ENCODE measurements at regions not wholly inside any gene's neighbourhood (a gene's known extent, or its start where the extent isn't known, plus 50 kb on each side); places are given as distances from the start of the nearest gene placed in this dataset.

DNA sequence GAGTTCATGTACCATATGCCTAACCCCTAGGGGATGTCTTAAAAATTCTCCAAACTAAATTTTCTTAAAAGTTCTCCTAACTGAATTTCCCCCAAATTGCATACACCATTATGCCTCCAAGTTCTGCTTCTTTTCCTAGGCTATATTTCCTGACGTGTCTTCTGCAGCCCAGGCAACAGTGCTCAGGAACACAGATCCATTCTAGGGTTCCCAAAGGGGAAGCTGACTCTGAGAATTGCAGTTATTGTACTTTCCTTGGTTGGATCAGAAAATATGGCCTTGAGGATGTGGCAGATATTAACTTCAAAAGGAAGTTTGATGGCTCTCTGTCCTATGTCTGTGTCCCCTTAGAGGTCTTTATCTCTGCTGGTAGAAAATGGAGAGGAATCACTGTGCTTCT lies 124.3 kb downstream of the TMEM17 start:
- Mint-ChIP-seq H3K4me1 (peaks cover 2 to 14% (median 8%) of the 10 kb centered on the region in 4 donors), H3K27me3 (no peaks in the 10 kb centered on the region), H3K9me3 (peaks cover 0 to 14% (median 9%) of the 10 kb centered on the region in 9 donors), H3K36me3 (peaks cover 0 to 11% (median 7%) of the 10 kb centered on the region in 3 donors), H3K27ac (peak overlapping the region in 2 of 10 donors; percentile 10 to 34), H3K4me3 (no peak overlapping the region)
- no peak for DNase-seq
- POLR2A ChIA-PET = no interaction called here
- ATAC-seq = no peak

DNA sequence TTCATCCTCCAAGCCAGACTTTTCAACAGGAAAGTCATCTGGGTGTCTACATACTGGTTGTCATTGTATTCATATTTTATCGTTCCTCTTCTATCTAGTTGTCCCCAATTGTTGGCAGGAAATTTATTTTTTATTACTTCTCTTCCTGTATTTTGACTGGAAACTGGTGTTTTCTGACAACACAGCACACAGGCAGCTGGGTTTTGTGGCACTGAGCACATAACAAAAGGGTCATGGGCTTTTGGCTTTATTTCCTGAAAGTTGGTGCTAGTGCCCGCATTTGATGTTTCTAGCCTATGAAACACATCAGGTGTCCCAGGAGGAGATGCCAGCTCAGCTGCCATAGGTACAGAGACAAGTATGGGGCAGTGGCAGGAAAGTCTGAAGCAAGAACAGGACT lies 126.4 kb downstream of the TMEM17 start:
- POLR2A ChIA-PET = no interaction called here
- H3K36me3 Mint-ChIP-seq = peaks cover 0 to 3% (median 0%) of the 10 kb centered on the region in 3 donors
- H3K4me3 Mint-ChIP-seq = no peak overlapping the region
- ATAC-seq (no peak), DNase-seq (no peak)
- peaks cover 0 to 5% (median under 1%) of the 10 kb centered on the region in 9 donors for H3K9me3 Mint-ChIP-seq
- peak overlapping the region in 1 of 10 donors; percentile 14 for H3K27ac Mint-ChIP-seq
- H3K4me1 Mint-ChIP-seq = peaks cover 2 to 14% (median 8%) of the 10 kb centered on the region in 4 donors
- H3K27me3 Mint-ChIP-seq = no peaks in the 10 kb centered on the region

DNA sequence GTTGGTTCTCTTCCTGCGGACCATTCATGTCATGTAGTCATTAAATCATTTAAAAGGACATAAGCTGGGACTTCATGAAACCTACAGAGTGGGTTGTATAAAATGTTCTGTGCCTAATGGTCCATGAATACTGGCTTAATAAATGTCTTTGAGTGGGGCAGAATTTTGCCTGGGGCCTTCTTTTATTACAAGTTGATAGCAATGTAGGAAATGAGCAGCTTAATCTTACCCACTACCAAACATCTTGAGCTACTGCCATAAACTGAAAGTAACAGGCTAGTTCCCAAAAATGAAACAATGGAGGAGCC lies 130.9 kb downstream of the TMEM17 start:
- H3K9me3 Mint-ChIP-seq = peaks cover 0 to 11% (median 8%) of the 10 kb centered on the region in 9 donors
- H3K4me1 Mint-ChIP-seq = peaks cover under 1 to 8% (median 2%) of the 10 kb centered on the region in 4 donors
- no peak for DNase-seq
- ATAC-seq = no peak
- POLR2A ChIA-PET = interaction anchor here (0.6 kb wide), 1 partner anchor 294 kb away, joined by 4 read pairs; no protein-coding TSS in a partner anchor
- no peak overlapping the region for H3K27ac Mint-ChIP-seq
- no peak overlapping the region for H3K4me3 Mint-ChIP-seq
- peaks cover 0 to 10% (median 10%) of the 10 kb centered on the region in 3 donors for H3K36me3 Mint-ChIP-seq
- H3K27me3 Mint-ChIP-seq = no peaks in the 10 kb centered on the region

DNA sequence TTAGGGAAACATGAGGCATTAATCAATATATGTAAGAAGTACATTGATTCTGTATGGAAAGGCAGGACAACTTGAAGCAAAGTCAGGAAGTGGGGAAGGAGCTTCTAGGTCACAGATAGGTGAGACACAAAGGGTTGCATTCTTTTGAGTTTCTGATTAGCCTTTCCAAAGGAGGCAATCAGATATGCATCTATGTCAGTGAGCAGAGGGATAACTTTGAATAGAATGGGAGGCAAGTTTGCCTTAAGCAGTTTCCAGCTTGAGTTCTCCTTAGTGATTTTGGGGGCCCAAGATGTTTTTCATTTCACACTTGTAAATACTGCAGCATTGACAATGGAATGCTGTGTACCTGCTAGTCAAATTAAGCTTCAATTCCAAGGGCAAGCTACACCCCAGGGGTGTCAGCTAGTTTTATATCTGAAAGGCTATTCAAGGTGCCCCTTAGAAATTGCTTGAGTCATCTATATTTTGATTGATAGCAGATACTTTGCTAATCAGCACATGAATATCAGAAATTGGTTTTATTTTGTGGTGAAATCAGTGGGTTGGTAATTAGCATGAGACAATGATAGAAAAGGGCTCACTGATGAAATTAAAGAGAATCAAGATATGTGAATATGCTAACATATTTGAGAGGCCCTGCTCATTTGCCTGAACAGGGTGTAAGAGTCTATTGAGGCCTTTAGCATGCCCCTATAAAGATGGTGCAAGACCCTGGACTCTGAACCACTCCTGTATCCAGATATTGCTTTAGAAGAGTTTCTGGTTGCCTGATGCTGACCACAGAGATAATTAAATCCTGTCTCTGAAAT lies 131.5 kb downstream of the TMEM17 start:
- peaks cover 1 to 10% (median 5%) of the 10 kb centered on the region in 4 donors for H3K4me1 Mint-ChIP-seq
- no peak overlapping the region for H3K27ac Mint-ChIP-seq
- H3K27me3 Mint-ChIP-seq = no peaks in the 10 kb centered on the region
- no peak for ATAC-seq
- H3K9me3 Mint-ChIP-seq = peaks cover 0 to 11% (median 8%) of the 10 kb centered on the region in 9 donors
- POLR2A ChIA-PET = no interaction called here
- DNase-seq = no peak
- no peak overlapping the region for H3K4me3 Mint-ChIP-seq
- peaks cover 0 to 10% (median 10%) of the 10 kb centered on the region in 3 donors for H3K36me3 Mint-ChIP-seq

DNA sequence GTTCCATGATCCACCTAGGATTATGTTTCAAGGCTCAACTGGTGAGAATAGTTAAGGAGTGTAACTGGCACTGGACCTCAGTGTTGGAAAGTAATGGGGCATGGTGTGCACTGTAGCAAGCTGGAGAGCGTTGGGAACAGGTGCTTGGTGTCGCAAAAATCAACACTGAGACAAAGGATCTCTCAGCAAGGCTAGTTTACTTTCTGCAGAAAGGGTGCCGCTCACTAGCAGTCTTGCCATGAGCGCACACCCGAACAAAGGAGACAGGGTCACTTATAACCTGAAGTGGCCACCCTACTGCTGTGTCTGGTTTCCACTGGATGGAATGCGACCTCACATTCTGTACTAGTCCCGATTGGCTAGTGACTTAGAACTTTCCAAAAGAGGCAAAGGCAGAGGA lies 133.2 kb downstream of the TMEM17 start:
- ATAC-seq (no peak), DNase-seq (no peak)
- H3K27ac Mint-ChIP-seq = no peak overlapping the region
- no peak overlapping the region for H3K4me3 Mint-ChIP-seq
- peaks cover 0 to 11% (median 8%) of the 10 kb centered on the region in 9 donors for H3K9me3 Mint-ChIP-seq
- H3K4me1 Mint-ChIP-seq = peaks cover 0 to 7% (median 3%) of the 10 kb centered on the region in 4 donors
- no peaks in the 10 kb centered on the region for H3K27me3 Mint-ChIP-seq
- POLR2A ChIA-PET = no interaction called here
- H3K36me3 Mint-ChIP-seq = peaks cover 0 to 10% (median 10%) of the 10 kb centered on the region in 3 donors

DNA sequence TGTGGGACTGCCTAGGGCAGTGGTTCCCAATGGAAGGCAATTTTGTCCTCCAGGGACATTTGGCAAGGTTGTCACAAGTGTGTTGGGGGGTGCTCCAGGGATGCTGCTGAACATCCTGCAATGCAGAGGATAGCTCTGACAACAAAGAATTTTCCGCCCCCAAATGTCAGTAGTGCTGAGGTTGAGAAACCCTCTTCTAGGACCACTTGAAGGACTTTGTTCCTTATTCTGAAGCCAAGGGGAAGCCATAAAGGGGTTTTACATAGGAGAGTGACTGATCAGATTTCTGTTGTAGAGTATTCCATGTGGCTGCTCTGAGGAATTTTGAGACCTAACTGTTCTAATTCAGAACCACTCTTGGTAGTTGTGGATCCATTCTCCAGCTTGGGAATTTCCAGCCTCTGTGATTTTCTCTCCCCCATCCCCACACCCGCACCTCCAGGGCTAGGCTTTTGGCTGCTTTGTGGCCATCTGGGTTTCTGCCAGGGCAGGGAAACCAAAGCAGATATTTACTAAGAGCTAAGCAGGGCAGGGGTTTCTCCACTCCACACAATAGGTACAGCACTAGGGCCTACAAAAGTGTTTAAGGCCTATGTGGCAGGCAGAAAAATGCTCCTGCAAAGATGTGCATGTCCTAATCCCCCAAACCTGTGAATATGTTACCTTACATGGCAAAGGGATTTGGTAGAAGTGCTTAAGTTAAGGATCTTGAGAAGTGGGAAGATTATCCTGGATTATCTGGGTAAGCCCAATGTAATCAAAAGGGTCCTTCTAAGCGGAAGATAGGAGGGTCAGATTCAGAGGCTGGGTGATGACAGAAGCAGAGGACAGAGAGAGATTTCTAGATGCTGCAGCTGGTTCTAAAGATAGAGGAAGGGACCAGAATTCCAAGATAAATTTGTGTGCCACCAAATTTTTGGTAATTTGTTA lies 135.4 kb downstream of the TMEM17 start:
- H3K4me1 Mint-ChIP-seq = peaks cover 0 to 8% (median 3%) of the 10 kb centered on the region in 4 donors
- H3K36me3 Mint-ChIP-seq = peaks cover 0 to 10% (median 10%) of the 10 kb centered on the region in 3 donors
- peaks cover 0 to 3% (median 0%) of the 10 kb centered on the region in 5 donors for H3K27me3 Mint-ChIP-seq
- ATAC-seq (no peak), DNase-seq (no peak)
- H3K9me3 Mint-ChIP-seq = peaks cover 0 to 11% (median 8%) of the 10 kb centered on the region in 9 donors
- no peak overlapping the region for H3K4me3 Mint-ChIP-seq
- no peak overlapping the region for H3K27ac Mint-ChIP-seq
- POLR2A ChIA-PET = no interaction called here

DNA sequence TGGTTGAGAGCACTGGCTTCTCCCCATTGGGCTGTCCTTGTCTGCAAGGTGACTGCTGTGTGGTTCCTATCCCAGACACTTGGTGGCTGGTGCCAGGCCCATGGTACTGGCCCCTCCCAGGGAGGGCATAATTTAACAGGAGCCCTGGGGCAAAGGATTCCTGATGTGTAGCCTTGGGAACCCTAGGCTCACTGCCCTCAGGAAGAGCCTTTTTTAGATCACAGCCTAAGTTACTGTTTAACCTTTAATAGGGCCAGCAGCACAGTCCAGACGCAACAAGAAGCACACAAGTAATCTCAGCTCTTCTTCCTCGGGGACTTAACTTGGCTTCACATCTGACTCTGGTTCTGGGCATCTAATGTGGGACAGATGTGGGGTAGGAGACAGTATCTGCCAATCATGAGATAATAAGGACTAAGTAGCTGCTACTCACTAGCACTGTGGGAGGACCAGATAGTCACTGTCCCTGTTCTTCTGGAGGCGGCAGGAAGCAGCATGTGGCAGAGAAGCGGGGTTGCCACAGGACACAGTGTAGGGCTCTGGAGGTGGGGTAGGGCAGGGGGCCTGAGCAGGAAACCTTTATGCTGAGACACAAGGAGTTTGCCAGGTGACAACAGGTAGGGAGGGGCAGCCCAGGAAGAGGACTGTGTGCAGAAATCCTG lies 136.3 kb downstream of the TMEM17 start:
- H3K36me3 Mint-ChIP-seq = peaks cover 0 to 10% (median 10%) of the 10 kb centered on the region in 3 donors
- peaks cover 0 to 3% (median 0%) of the 10 kb centered on the region in 5 donors for H3K27me3 Mint-ChIP-seq
- peaks cover 0 to 13% (median 3%) of the 10 kb centered on the region in 4 donors for H3K4me1 Mint-ChIP-seq
- ATAC-seq = no peak
- peak overlapping the region in 3 of 10 donors; percentile 11 to 48 (median 13) for H3K27ac Mint-ChIP-seq
- POLR2A ChIA-PET = no interaction called here
- peaks cover 0 to 11% (median 8%) of the 10 kb centered on the region in 9 donors for H3K9me3 Mint-ChIP-seq
- DNase-seq = no peak
- H3K4me3 Mint-ChIP-seq = no peak overlapping the region

DNA sequence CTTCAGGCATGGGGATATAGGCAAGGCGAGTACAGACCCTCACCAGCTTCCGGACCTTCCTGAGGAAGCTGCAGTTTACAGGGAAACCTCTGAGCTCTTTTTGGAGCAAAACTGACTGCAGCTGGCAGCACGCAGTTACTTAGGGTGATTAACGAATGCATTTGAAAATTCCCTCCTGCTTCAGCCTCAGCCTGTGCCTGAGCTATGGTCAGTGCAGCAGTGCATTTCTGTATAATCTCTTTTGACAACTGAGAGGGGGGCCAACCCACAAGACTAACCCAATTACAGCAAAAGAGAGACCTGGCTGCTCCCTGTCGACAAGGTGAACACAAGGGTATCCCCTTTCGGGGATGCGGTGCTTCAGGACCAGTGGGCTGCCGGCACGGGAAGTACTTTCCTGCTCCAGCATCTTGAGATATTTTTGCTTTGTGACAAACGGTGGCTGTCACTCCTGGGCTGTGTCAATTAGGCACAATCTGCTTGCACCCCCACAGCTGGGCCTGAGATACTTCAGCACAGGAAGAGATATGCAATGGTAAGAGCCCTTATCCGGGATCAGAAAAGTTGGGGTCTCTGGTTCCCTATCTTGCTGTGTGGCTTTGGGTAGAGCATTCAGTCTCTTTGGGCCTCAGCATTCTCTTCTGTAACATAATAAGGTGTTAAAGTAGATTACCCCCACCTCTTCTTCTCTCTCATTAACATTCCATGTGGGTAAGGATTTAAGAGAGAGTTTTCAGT lies 141.0 kb downstream of the TMEM17 start:
- DNase-seq = no peak
- POLR2A ChIA-PET = no interaction called here
- H3K27me3 Mint-ChIP-seq = peaks cover 0 to 3% (median 0%) of the 10 kb centered on the region in 5 donors
- H3K4me1 Mint-ChIP-seq = peaks cover 0 to 12% (median 5%) of the 10 kb centered on the region in 4 donors
- no peak overlapping the region for H3K4me3 Mint-ChIP-seq
- peaks cover 0 to 4% (median 0%) of the 10 kb centered on the region in 9 donors for H3K9me3 Mint-ChIP-seq
- no peaks in the 10 kb centered on the region for H3K36me3 Mint-ChIP-seq
- ATAC-seq = no peak
- peak overlapping the region in 1 of 10 donors; percentile 46 for H3K27ac Mint-ChIP-seq

DNA sequence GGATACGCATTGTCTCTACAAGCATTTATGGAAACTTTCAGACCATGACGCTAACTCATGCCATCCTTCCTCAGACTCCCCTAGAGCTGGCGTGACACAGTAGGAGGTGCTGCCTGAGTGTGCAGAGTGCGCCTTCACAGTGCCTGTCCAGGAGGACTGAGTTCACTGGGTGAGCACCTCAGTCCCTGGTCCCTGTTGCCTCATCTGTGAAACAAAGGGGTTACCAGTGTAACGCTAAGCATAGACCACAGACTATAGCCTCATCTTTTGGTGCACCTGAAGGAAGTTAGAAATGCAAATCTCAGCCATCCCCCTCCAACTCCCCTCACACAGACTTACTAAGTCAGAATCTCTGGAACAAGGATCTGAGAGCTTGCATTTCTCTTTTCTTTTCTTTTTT lies 142.8 kb downstream of the TMEM17 start:
- no peak for DNase-seq
- peaks cover 0 to 3% (median 0%) of the 10 kb centered on the region in 5 donors for H3K27me3 Mint-ChIP-seq
- peaks cover 0 to 4% (median 0%) of the 10 kb centered on the region in 9 donors for H3K9me3 Mint-ChIP-seq
- POLR2A ChIA-PET = no interaction called here
- no peaks in the 10 kb centered on the region for H3K36me3 Mint-ChIP-seq
- H3K4me1 Mint-ChIP-seq = peaks cover 0 to 6% (median 1%) of the 10 kb centered on the region in 4 donors
- no peak overlapping the region for H3K4me3 Mint-ChIP-seq
- no peak overlapping the region for H3K27ac Mint-ChIP-seq
- no peak for ATAC-seq

DNA sequence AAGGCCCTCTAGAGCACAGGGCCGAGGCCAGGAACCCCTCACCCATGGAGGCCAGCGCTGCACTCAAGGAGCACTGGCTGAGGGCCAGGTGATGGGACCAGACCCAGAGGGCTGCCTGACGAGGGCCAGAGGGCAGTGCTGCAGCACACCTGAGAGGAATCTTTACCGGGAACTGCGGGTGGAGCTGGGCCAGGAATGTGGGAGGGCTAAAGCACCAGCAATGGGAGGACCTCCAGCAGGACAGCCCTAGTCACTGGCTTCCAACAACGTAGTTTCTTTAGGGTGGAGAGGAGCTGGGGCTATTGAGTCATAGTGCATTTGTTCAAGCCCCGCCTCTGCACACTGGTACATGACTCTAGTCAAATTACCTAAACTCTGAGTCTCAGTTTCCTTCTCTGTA lies 143.4 kb downstream of the TMEM17 start:
- POLR2A ChIA-PET = no interaction called here
- H3K4me1 Mint-ChIP-seq = peaks cover 0 to 6% (median 1%) of the 10 kb centered on the region in 4 donors
- no peak overlapping the region for H3K4me3 Mint-ChIP-seq
- peaks cover 0 to 3% (median 0%) of the 10 kb centered on the region in 5 donors for H3K27me3 Mint-ChIP-seq
- DNase-seq (no peak), ATAC-seq (no peak)
- H3K27ac Mint-ChIP-seq = peak overlapping the region in 1 of 10 donors; percentile 33
- no peaks in the 10 kb centered on the region for H3K36me3 Mint-ChIP-seq
- peaks cover 0 to 4% (median 0%) of the 10 kb centered on the region in 9 donors for H3K9me3 Mint-ChIP-seq

DNA sequence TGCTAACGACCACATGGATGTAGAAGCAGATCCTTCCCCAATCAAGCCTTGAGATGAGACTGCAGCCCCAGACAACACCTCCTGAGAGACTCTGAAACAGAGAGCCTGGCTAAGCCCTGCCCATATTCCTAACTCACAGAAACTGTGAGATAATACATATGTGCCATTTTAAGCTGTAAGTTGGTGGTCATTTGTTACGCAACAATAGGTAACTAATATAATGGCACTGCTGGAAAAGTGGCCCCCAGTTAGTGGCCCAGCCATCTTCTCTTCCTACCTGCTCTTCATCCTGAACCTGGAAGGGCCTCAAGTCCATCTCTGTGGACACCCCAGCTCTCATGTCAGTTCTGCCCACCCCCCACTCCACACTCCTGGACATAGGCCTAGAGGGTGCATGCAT lies 144.0 kb downstream of the TMEM17 start:
- Mint-ChIP-seq H3K36me3 (no peaks in the 10 kb centered on the region), H3K27me3 (peaks cover 0 to 3% (median 0%) of the 10 kb centered on the region in 5 donors), H3K4me3 (no peak overlapping the region), H3K9me3 (peaks cover 0 to 4% (median 0%) of the 10 kb centered on the region in 9 donors), H3K4me1 (peaks cover 0 to 6% (median 1%) of the 10 kb centered on the region in 4 donors), H3K27ac (no peak overlapping the region)
- no peak for ATAC-seq
- no peak for DNase-seq
- POLR2A ChIA-PET = no interaction called here
